ENCODE measurements at regions not wholly inside any gene's neighbourhood (a gene's known extent, or its start where the extent isn't known, plus 50 kb on each side); places are given as distances from the start of the nearest gene placed in this dataset.

GRCh38 chr20:56925082-56925830 is 296.1 kb downstream of the TFAP2C start:
- DNase-seq (ENCODE audit: low spot score) = no peak

GRCh38 chr20:56925831-56926170 is 296.7 kb downstream of the TFAP2C start:
- DNase-seq (ENCODE audit: low spot score) = no peak

DNA sequence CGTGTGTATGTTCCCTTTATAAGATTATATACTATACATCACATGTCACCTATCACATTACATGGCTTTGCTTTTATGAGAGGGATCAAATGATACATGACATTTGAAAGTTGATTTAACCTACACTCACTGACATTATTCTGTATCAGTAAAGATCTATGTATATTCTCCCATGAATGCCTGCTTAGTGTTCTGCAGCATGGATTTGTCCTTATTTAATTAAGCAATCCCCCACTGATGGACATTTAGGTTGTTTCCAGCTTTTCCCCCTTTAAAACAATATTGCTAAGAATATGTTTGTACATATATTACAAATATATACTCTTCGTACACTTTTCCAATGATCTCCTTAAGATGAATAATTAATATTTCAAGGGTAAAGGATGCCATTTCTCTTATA is 297.4 kb downstream of the TFAP2C start:
- DNase-seq (ENCODE audit: low spot score) = no peak

DNA sequence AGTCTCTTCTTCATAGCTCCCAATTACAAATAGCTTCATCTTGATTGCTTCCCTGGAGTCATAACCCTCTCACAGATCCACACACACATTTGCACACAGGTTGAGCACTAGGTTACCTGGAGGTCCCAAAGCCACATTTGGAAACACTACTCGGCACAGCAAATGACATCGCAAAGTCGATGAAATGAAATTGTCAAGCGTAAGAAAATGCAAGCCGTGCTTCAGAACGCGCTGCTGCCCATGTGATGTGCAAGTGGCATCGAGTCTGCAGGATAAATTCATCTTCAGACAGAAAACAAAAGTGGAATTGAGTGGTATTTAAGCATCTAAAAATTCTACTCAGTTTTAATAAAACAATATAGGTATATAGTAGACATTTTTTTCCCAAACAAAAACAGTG is 298.0 kb downstream of the TFAP2C start:
- DNase-seq (ENCODE audit: low spot score) = no peak

DNA sequence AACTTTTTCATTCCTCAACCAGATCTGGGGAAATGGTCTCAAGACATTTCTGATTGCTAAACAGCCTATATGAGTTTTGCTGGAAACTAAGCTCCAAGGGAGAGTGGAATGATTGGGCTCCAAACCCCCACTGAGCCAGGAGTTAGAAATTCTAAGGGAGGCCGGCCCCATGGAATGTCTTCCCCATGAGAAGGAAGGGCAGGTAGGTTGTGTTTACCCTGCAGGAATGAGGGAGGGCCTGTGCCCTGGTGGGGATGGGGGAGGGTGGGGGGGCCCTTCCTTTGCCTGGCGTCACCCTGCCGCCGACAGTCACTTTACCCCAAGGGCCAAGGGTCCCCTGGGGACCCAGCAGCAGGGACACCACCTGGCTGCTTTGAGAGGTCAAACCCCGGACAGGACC is 298.9 kb downstream of the TFAP2C start:
- no peak for DNase-seq (ENCODE audit: low spot score)

DNA sequence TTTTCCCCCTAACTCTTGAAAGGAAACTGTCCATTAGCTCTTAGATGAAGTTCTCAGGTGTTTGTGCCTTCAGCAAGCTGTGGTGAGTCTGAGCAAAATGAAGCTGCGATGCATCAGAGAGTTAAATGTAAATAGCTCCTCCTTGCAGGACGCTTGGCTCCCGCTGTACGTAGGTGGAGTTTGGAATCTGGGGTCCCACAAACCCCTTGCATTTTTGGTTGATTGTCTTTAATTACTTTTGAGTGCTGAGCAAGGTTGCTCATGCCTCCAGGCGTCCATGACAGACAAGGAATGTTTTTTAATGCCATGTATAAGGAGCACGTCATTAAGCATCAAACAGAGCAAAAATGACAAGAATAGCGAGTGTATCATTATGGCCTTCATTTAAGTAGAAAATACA is 300.5 kb downstream of the TFAP2C start:
- no peak for DNase-seq (ENCODE audit: low spot score)

GRCh38 chr20:56930876-56931275 is 301.8 kb downstream of the TFAP2C start:
- DNase-seq (ENCODE audit: low spot score) = no peak

GRCh38 chr20:56932575-56933330 is 303.6 kb downstream of the TFAP2C start:
- no peak for DNase-seq (ENCODE audit: low spot score)

DNA sequence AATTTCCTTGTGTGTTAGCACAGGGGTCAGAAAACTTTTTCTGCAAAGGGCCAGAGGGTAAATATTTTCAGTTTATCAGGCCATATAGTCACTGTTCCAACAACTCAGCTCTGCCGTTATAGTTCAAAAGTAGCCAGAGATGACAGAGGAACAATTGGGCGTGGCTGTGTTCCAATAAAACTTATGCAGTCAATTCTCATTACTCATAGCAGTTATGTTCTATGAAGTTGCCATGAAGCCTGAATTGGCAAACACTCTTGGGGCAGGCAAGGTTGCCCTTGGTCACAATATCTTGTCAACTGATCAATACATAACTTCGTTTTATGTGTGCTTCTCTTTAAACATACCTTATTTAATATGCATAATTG is 304.2 kb downstream of the TFAP2C start:
- no peak for DNase-seq (ENCODE audit: low spot score)

DNA sequence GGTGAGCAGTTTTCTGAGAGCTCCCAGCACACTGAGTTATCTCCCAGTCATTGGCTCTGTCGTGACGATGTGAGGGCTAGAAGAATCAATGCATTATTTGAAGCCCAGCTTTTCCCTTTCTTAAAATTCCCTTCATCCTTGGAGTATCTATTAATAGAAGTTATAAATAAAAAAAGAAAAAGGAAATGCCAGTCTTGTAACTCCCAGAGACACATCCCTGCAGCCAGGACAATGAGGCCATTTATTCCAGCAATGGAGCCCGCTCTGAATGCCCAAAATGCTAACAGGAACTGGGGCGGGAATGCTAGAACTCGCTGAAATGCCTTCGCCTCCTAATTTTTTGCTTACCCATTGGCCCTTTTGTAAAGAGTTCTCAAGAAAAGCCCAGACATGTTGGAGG is 305.8 kb downstream of the TFAP2C start:
- DNase-seq (ENCODE audit: low spot score) = no peak

DNA sequence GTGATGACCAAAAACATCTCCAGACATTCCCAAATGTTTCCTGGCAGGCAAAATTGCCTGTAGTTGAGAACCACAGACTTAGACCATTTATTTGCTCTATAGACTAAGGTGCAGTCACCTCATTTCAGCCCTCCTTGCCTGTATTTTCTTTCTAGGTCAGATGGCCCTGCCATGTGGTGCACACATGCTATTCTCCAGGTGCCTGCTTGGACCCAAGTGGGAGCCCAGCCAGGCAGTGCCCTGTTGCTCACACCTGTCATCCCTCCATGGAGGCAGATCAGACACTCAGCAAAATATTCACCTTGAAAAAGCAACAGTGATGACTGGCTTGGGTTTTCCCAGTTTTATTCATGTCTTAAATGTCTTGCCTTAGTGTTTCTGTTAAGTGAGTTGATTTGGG is 311.4 kb downstream of the TFAP2C start:
- DNase-seq (ENCODE audit: low spot score) = no peak

GRCh38 chr20:56941101-56941686 is 312.1 kb downstream of the TFAP2C start:
- no peak for DNase-seq (ENCODE audit: low spot score)

DNA sequence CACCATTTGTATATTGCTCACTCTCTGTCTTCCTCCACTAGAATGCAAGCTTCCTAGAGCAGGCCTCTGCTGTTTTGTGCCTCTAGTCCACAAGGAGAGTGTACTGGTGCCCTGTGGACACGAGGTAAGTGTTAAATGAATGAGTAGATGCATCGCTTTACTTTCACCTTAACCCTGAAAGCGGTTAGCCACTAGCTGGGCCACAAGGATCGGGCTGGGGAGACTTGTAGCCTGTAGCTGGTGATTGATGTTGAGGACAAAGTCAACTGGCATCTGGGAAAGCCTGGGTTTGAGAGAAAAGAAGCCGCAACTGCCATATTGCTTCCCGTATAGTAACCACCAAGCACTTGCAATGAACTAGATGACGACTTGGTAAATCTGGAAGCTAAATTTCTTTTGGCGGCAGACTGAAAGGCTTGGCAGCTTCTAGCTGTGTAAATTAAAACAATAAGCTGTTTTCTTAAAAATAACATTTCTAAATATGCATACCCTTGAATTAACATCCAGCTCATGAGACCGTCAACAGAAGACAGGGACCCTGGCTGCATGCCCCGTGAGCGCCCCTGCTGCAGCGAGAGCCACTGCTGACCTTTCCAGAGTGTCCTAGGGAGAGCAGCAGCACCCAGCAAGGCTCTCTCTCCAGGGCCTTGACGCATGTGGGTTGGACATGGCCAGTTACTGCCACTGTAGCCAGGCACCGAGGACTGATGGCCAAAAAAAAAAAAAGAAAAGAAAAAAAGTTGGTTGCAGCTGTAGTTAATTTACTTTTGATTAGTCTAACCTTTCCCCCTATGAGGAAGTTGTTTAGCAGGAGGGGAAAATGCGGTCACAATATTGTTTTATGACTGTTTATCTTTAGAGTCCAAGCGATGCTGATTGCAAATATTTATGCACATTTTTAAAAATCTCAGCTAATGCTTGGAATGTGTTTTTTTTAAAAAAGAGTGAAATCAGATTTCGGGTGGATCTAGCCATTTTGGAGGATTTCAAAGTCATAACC is 315.1 kb downstream of the TFAP2C start:
- no peak for DNase-seq (ENCODE audit: low spot score)

DNA sequence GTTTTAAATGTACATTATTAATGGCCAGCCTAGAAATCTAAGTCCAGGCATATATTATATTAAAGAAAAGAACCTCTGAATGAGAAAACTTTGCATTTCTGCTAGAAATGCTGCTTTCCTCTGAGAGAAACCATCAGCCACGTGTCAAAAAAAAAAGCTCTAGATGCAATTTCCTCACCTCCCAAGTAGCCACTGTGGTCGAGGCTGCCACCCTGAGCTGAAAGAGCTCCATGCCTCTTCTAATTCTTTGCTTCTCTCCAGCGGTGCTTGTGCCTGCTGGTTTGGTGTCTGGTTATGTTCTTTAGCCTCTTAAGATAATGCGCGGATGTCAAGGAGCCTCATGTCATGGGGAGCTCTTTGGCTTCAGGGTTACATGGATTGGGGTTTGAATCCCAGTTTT is 316.0 kb downstream of the TFAP2C start:
- DNase-seq (ENCODE audit: low spot score) = no peak

GRCh38 chr20:56945901-56946300 is 316.8 kb downstream of the TFAP2C start:
- no peak for DNase-seq (ENCODE audit: low spot score)

- no peak for DNase-seq (ENCODE audit: low spot score)
These were observed 317.1 kb downstream of the BMP7 start for GRCh38 chr20:56949318-56949717.

DNA sequence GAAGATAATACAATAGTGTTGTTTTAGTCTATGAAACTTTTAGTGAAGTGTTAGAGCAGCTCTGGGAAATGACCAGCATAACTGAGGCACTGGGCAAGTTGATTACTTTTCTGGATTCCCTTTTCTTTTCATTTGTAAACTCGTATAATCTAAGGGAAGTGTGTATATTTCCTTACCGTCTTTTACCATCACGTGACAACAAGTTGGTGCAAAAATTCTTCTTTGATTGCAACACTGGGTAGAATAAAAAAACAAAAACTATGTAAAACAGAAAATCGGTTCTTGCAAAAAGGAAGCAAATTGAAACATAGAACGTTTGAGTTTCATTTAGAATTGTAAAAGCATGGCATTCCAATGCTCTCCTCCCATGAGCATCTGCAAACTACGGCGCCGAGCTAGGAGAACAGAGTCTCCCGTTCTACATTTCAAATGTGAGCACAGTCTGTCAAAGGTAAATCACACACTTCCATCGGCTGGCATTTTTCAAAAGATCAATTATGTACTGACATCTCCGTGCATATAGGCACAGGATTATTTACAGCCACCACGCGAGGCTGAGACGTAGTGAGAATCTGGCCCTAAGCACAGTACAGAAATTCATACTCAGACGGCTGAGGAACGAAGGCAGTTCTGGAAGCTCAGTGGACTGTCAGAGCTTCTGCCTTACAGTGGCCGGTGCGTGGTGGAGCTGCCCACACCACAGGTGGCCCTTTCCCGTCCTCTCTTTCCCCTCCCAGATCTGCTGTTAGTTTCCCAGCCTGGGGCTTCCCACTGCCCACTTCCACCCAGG is 314.0 kb downstream of the BMP7 start:
- no peak for DNase-seq (ENCODE audit: low spot score)

GRCh38 chr20:56953048-56953586 is 313.3 kb downstream of the BMP7 start:
- DNase-seq (ENCODE audit: low spot score) = no peak

- DNase-seq (ENCODE audit: low spot score) = no peak
These were observed 311.6 kb downstream of the BMP7 start for GRCh38 chr20:56954797-56955196.

DNA sequence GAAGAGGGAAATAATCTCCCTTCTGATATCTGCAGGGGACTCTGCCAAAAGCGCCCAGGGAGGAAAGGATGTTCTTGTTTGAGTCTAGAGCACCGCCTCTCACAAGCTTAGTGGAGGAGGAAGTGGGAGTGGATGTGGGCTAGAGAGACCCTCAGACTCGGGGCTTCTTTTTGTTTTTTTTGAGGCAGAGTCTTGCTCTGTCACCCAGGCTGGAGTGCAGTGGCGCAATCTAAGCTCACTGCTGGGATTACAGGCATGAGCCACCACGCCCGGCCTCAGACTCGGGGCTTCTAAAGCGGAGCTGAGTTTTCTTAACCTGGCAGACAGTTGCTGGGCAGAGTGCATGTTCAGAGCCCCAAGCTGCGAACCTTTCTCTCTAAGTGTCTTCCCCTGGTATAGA is 310.8 kb downstream of the BMP7 start:
- no peak for DNase-seq (ENCODE audit: low spot score)

- no peak for DNase-seq (ENCODE audit: low spot score)
These were observed 309.9 kb downstream of the BMP7 start for GRCh38 chr20:56956534-56956933.

All from LoVo (cell line).